H9 (cell line): ENCODE measurements at regions not wholly inside any gene's neighbourhood (a gene's known extent, or its start where the extent isn't known, plus 50 kb on each side); places are given as distances from the start of the nearest gene placed in this dataset.

ENCODE experiments used
- DNase-seq: peaks from one replicate; pipeline ENCODE4 v3.0.0-alpha.2; 2017
- H2AFZ ChIP-seq: one replicate; pipeline ENCODE4 v1.6.1; 2013; ENCODE audit warnings: mild to moderate bottlenecking, low read length, control low read depth, moderate library complexity
- H2AK5ac ChIP-seq: 2 replicates; pipeline ENCODE4 v1.6.1; 2013; ENCODE audit warnings: low read length, control low read depth, mixed read lengths; ENCODE audit not compliant: insufficient read length
- H2BK120ac ChIP-seq: one replicate; pipeline ENCODE4 v1.6.1; 2013; ENCODE audit warnings: low read depth, mild to moderate bottlenecking, low read length, control low read depth, inconsistent platforms; ENCODE audit not compliant: poor library complexity, severe bottlenecking
- H2BK12ac ChIP-seq: 2 replicates; pipeline ENCODE4 v1.6.1; 2013; ENCODE audit warnings: low read length, control low read depth, mixed read lengths, low read depth; ENCODE audit not compliant: insufficient read length
- H2BK15ac ChIP-seq: 2 replicates; pipeline ENCODE4 v1.6.1; 2013; ENCODE audit warnings: low read depth, low read length, control low read depth
- H2BK20ac ChIP-seq: one replicate; pipeline ENCODE4 v1.6.1; 2013; ENCODE audit warnings: low read depth, mild to moderate bottlenecking, low read length, control low read depth, inconsistent platforms; ENCODE audit not compliant: poor library complexity, severe bottlenecking
- H2BK5ac ChIP-seq: 2 replicates; pipeline ENCODE4 v1.6.1; 2013; ENCODE audit warnings: low read length, control low read depth, mixed read lengths; ENCODE audit not compliant: insufficient read length
- H3K14ac ChIP-seq: 2 replicates; pipeline ENCODE4 v1.6.1; 2013; ENCODE audit warnings: low read length, control low read depth; ENCODE audit not compliant: insufficient read depth
- H3K18ac ChIP-seq: 2 replicates; pipeline ENCODE4 v1.6.1; 2013; ENCODE audit warnings: low read depth, mild to moderate bottlenecking, mixed read lengths, low read length, control low read depth; ENCODE audit not compliant: insufficient read length
- H3K23ac ChIP-seq: 2 replicates; pipeline ENCODE4 v1.6.1; 2013; ENCODE audit warnings: low read length, control low read depth, mixed read lengths, low read depth; ENCODE audit not compliant: insufficient read length
- H3K23me2 ChIP-seq: 2 replicates; pipeline ENCODE4 v1.6.1; 2013; ENCODE audit warnings: low read depth, mild to moderate bottlenecking, mixed read lengths, low read length, control low read depth; ENCODE audit not compliant: insufficient read length, poor library complexity, severe bottlenecking
- H3K27ac ChIP-seq: 2 replicates; pipeline ENCODE4 v1.5.1; 2013; ENCODE audit warnings: low read length, control low read depth, mixed read lengths, low read depth; ENCODE audit not compliant: insufficient read length
- H3K27me3 ChIP-seq: 2 replicates; pipeline ENCODE4 v1.6.1; 2013; ENCODE audit warnings: low read length, control low read depth, inconsistent platforms; ENCODE audit not compliant: insufficient read depth
- H3K4ac ChIP-seq: 2 replicates; pipeline ENCODE4 v1.6.1; 2013; ENCODE audit warnings: low read depth, mild to moderate bottlenecking, control low read depth, inconsistent platforms, low read length, moderate library complexity
- H3K4me1 ChIP-seq: 2 replicates; pipeline ENCODE4 v1.6.1; 2013; ENCODE audit warnings: low read length, control low read depth, inconsistent platforms; ENCODE audit not compliant: insufficient read depth
- H3K4me2 ChIP-seq: 2 replicates; pipeline ENCODE4 v1.6.1; 2013; ENCODE audit warnings: low read length, control low read depth, mixed read lengths; ENCODE audit not compliant: insufficient read length, insufficient read depth
- H3K56ac ChIP-seq: 2 replicates; pipeline ENCODE4 v1.6.1; 2013; ENCODE audit warnings: low read depth, mild to moderate bottlenecking, mixed read lengths, low read length, control low read depth; ENCODE audit not compliant: insufficient read length
- H3K79me1 ChIP-seq: 2 replicates; pipeline ENCODE4 v1.6.1; 2013; ENCODE audit warnings: low read depth, mild to moderate bottlenecking, moderate library complexity, low read length, control low read depth, inconsistent platforms; ENCODE audit not compliant: insufficient read depth, poor library complexity, severe bottlenecking
- H3K79me2 ChIP-seq: 2 replicates; pipeline ENCODE4 v1.6.1; 2013; ENCODE audit warnings: low read length, control low read depth, inconsistent platforms; ENCODE audit not compliant: insufficient read depth
- H3K9ac ChIP-seq: 2 replicates; pipeline ENCODE4 v1.6.1; 2013; ENCODE audit warnings: low read length, control low read depth, mixed read lengths; ENCODE audit not compliant: insufficient read length; ENCODE audit errors: extremely low read depth
- H3K9me3 ChIP-seq: one replicate; pipeline ENCODE4 v1.6.1; 2013; ENCODE audit warnings: low read depth, low read length, inconsistent platforms; ENCODE audit not compliant: control insufficient read depth
- H3T11ph ChIP-seq: one replicate; pipeline ENCODE4 v1.6.1; 2013; ENCODE audit warnings: mild to moderate bottlenecking, low read length, control low read depth, inconsistent platforms
- H4K20me1 ChIP-seq: one replicate; pipeline ENCODE4 v1.6.1; 2013; ENCODE audit not compliant: control insufficient read depth, insufficient read length, insufficient read depth
- H4K5ac ChIP-seq: 2 replicates; pipeline ENCODE4 v1.6.1; 2013; ENCODE audit warnings: low read depth, mild to moderate bottlenecking, mixed read lengths, low read length, control low read depth; ENCODE audit not compliant: insufficient read length
- H4K8ac ChIP-seq: replicated peaks from 2 replicates; pipeline ENCODE4 v1.6.1; 2013; ENCODE audit warnings: low read length, control low read depth, mixed read lengths, low read depth; ENCODE audit not compliant: insufficient read length
- H4K91ac ChIP-seq: 2 replicates; pipeline ENCODE4 v1.6.1; 2013; ENCODE audit warnings: low read depth, mild to moderate bottlenecking, moderate library complexity, mixed read lengths, low read length, control low read depth; ENCODE audit not compliant: insufficient read length
- H3K27ac Mint-ChIP-seq, 3 experiments: 2 replicates in 2 of 3; 3 replicates in 1 of 3; pipeline ENCODE4 v1.8.0; 2020 to 2021; ENCODE audit warnings: mixed read lengths in 3 of 3, mild to moderate bottlenecking in 1 of 3, moderate library complexity in 1 of 3
- H3K27me3 Mint-ChIP-seq: 2 replicates; pipeline ENCODE4 v1.8.0; 2021; ENCODE audit warnings: low read depth, mild to moderate bottlenecking, moderate library complexity, mixed read lengths
- H3K36me3 Mint-ChIP-seq, 3 experiments: 2 replicates in 2 of 3; 3 replicates in 1 of 3; pipeline ENCODE4 v1.8.0; 2020 to 2021; ENCODE audit warnings: low read depth in 3 of 3, mixed read lengths in 3 of 3; ENCODE audit not compliant: insufficient read depth in 1 of 3
- H3K4me1 Mint-ChIP-seq, 2 experiments: 2 replicates each; pipeline ENCODE4 v1.8.0; 2020; ENCODE audit warnings: mixed read lengths in 2 of 2
- H3K4me3 Mint-ChIP-seq, 2 experiments: 2 replicates in 1 of 2; 3 replicates in 1 of 2; pipeline ENCODE4 v1.8.0; 2020 to 2021; ENCODE audit warnings: mild to moderate bottlenecking in 2 of 2, mixed read lengths in 2 of 2, moderate library complexity in 1 of 2
- H3K9me3 Mint-ChIP-seq, 2 experiments: 2 replicates in 1 of 2; 3 replicates in 1 of 2; pipeline ENCODE4 v1.8.0; 2020; ENCODE audit warnings: mild to moderate bottlenecking in 2 of 2, mixed read lengths in 2 of 2, moderate library complexity in 1 of 2
- WGBS: extraction: QIAGEN DNeasy Blood & Tissue Kit; methylation state at CpG from one replicate; pipeline ENCODE4 v1.1.7; 2013; ENCODE audit warnings: missing lambda C conversion rate, low lambda C conversion rate, mixed read lengths; ENCODE audit not compliant: insufficient read length; ENCODE audit errors: extremely low coverage; 5-methylcytosine and 5-hydroxymethylcytosine counted together
- TF ChIP-seq, protein P1 (sequence below): fragments of 200-600 bp; sonication (generic); conservative IDR thresholded peaks from 3 replicates; pipeline ENCODE4 v1.8.0; 2021; ENCODE audit warnings: antibody characterized with exemption, mild to moderate bottlenecking

- Histone ChIP-seq H3K23ac (no peak overlapping the region), H3K4me1 (peaks cover 3% of the 10 kb centered on the region; the same call in 1 of the 2 replicates), H3K27me3 (no peaks in the 10 kb centered on the region), H3K9me3 (no peaks in the 10 kb centered on the region), H3K14ac (no peak overlapping the region), H3K23me2 (no peaks in the 10 kb centered on the region), H2AK5ac (no peak overlapping the region), H3T11ph (no peak overlapping the region), H4K8ac (no peak overlapping the region), H2BK20ac (no peak overlapping the region), H4K91ac (no peak overlapping the region), H3K79me2 (no peaks in the 10 kb centered on the region), H2BK15ac (no peak overlapping the region), H3K18ac (no peak overlapping the region), H4K5ac (no peak overlapping the region), H3K27ac (no peak overlapping the region), H2BK120ac (no peak overlapping the region), H2BK5ac (no peak overlapping the region), H4K20me1 (no peaks in the 10 kb centered on the region), H3K4me2 (no peak overlapping the region), H3K4ac (no peak overlapping the region), H3K9ac (no peak overlapping the region), H3K79me1 (no peaks in the 10 kb centered on the region), H2BK12ac (no peak overlapping the region), H2AFZ (no peak overlapping the region), H3K56ac (no peak overlapping the region)
- peaks cover 0 to 9% (median 2%) of the 10 kb centered on the region in 3 experiments; a peak in 2 of 7 replicates for H3K36me3 Mint-ChIP-seq
- no peak for DNase-seq
- no CpG with 5 or more reads among the region's 7 CpGs for WGBS
- no peaks in the 10 kb centered on the region for H3K27me3 Mint-ChIP-seq
- peaks cover 19 to 20% of the 10 kb centered on the region in 2 experiments for H3K4me1 Mint-ChIP-seq
- peaks cover 0 to 7% of the 10 kb centered on the region in 2 experiments; a peak in 2 of 5 replicates for H3K9me3 Mint-ChIP-seq
- H3K4me3 Mint-ChIP-seq, result no peak overlapping the region
- TF ChIP-seq, protein P1, sequence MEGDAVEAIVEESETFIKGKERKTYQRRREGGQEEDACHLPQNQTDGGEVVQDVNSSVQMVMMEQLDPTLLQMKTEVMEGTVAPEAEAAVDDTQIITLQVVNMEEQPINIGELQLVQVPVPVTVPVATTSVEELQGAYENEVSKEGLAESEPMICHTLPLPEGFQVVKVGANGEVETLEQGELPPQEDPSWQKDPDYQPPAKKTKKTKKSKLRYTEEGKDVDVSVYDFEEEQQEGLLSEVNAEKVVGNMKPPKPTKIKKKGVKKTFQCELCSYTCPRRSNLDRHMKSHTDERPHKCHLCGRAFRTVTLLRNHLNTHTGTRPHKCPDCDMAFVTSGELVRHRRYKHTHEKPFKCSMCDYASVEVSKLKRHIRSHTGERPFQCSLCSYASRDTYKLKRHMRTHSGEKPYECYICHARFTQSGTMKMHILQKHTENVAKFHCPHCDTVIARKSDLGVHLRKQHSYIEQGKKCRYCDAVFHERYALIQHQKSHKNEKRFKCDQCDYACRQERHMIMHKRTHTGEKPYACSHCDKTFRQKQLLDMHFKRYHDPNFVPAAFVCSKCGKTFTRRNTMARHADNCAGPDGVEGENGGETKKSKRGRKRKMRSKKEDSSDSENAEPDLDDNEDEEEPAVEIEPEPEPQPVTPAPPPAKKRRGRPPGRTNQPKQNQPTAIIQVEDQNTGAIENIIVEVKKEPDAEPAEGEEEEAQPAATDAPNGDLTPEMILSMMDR, result no peak
- H3K27ac Mint-ChIP-seq, result no peak overlapping the region
These were observed 173.7 kb downstream of the MBOAT1 start for GRCh38 chr6:20038410-20039204.
